A549 (cell line): ENCODE measurements at regions not wholly inside any gene's neighbourhood (a gene's known extent, or its start where the extent isn't known, plus 50 kb on each side); places are given as distances from the start of the nearest gene placed in this dataset.

Source experiments
- ATAC-seq, 2 experiments: fragments of 200-7000 bp in 1 of 2; fragments of >200 bp in 1 of 2; cut with Nextera tagmentation in 1 of 2; cut with Tn5 transposase in 1 of 2; 3 replicates each; pipeline versions ENCODE4 v1.8.0 to v1.9.1; 2018 to 2020; ENCODE audit warnings: mild to moderate bottlenecking in 1 of 2, moderate library complexity in 1 of 2
- CTCF ChIA-PET: fragments of 300-600 bp; sonication (Branson Sonifier 250); formaldehyde crosslinking; extraction: SDS; loops from one replicate; lab custom pipeline; 2021; ENCODE audit warnings: antibody characterized with exemption, inconsistent platforms; lab: Yijun Ruan, JAX
- POLR2A ChIA-PET: fragments of 350-600 bp; formaldehyde crosslinking; extraction: SDS; loops from one replicate; lab custom pipeline; 2021; ENCODE audit warnings: antibody characterized with exemption, inconsistent platforms; lab: Yijun Ruan, JAX
- DNase-seq, 2 experiments: peaks; one replicate each; pipeline versions ENCODE4 v3.0.0 to v3.0.0-alpha.2; 2011 to 2016; ENCODE audit warnings: low read depth in 1 of 2, low spot score in 1 of 2
- FAIRE-seq: peaks from 2 replicates; lab custom pipeline; 2011; peaks lifted over from hg19 to GRCh38; lab: Jason Lieb, UNC
- H3K27ac ChIP-seq, 2 experiments: fragments of >200 bp; sonication (Bioruptor Twin); formaldehyde crosslinking; 3 replicates each; pipeline ENCODE4 v1.5.1; 2016 to 2017
- H3K4me1 ChIP-seq: fragments of >200 bp; sonication (Bioruptor Twin); formaldehyde crosslinking; 3 replicates; pipeline ENCODE4 v1.6.1; 2016
- H3K4me2 ChIP-seq: fragments of >200 bp; sonication (Bioruptor Twin); formaldehyde crosslinking; 3 replicates; pipeline ENCODE4 v1.6.1; 2016
- H3K4me3 ChIP-seq: fragments of >200 bp; sonication (Bioruptor Twin); formaldehyde crosslinking; 3 replicates; pipeline ENCODE4 v1.5.1; 2016
- H3K9me3 ChIP-seq: fragments of >200 bp; sonication (Bioruptor Twin); formaldehyde crosslinking; 3 replicates; pipeline ENCODE4 v1.6.1; 2016
- BHLHE40 ChIP-seq: IDR thresholded peaks from 2 replicates; pipeline ENCODE4 v1.6.1; 2012; ENCODE audit warnings: low read depth, low read length, inconsistent platforms
- CBX2 ChIP-seq: fragments of 200-600 bp; sonication (generic); IDR thresholded peaks from 2 replicates; pipeline ENCODE4 v1.6.1; 2016; ENCODE audit warnings: low read depth, mild to moderate bottlenecking, borderline replicate concordance
- CEBPB ChIP-seq, 2 experiments: fragments of >200 bp in 1 of 2; sonication (Bioruptor Twin) in 1 of 2; formaldehyde crosslinking in 1 of 2; IDR thresholded peaks; 2 replicates each; pipeline ENCODE4 v1.6.1; 2012 to 2016
- CHD2 ChIP-seq: fragments of 150-350 bp; IDR thresholded peaks from 2 replicates; pipeline ENCODE4 v1.6.1; 2014; ENCODE audit warnings: low read length; ENCODE audit not compliant: partially characterized antibody
- EHF ChIP-seq: fragments of 250-450 bp; sonication (Bioruptor Pico); IDR thresholded peaks from 2 replicates; pipeline ENCODE4 v1.5.0; 2020; ENCODE audit warnings: mild to moderate bottlenecking
- EHMT2 ChIP-seq: fragments of 200-600 bp; sonication (generic); IDR thresholded peaks from 2 replicates; pipeline ENCODE4 v1.6.1; 2016; ENCODE audit warnings: antibody characterized with exemption, low read depth, mild to moderate bottlenecking, moderate library complexity
- FOSL2 ChIP-seq, 2 experiments: fragments of 450-650 bp in 1 of 2; fragments of >200 bp in 1 of 2; sonication (Bioruptor Twin) in 1 of 2; formaldehyde crosslinking; IDR thresholded peaks; 2 replicates each; pipeline versions ENCODE4 v1.5.0 to v1.6.1; 2016 to 2020; ENCODE audit warnings: mild to moderate bottlenecking in 1 of 2, moderate library complexity in 1 of 2
- GATA3 ChIP-seq: IDR thresholded peaks from 2 replicates; pipeline ENCODE4 v1.6.1; 2012; ENCODE audit warnings: borderline replicate concordance
- HEYL ChIP-seq: fragments of 250-450 bp; sonication (Bioruptor Pico); IDR thresholded peaks from 2 replicates; pipeline ENCODE4 v1.8.0; 2021; ENCODE audit warnings: mild to moderate bottlenecking, moderate library complexity
- HOXA7 ChIP-seq: fragments of 250-450 bp; sonication (Bioruptor Pico); IDR thresholded peaks from 2 replicates; pipeline ENCODE4 v1.5.0; 2020; ENCODE audit warnings: mild to moderate bottlenecking, moderate library complexity
- HOXB13 ChIP-seq: fragments of 250-450 bp; sonication (Bioruptor Pico); IDR thresholded peaks from 2 replicates; pipeline ENCODE4 v1.5.0; 2020; ENCODE audit warnings: low read depth, mild to moderate bottlenecking, moderate library complexity
- HOXB5 ChIP-seq: fragments of 250-450 bp; sonication (Bioruptor Pico); IDR thresholded peaks from 2 replicates; pipeline ENCODE4 v1.5.0; 2020; ENCODE audit warnings: mild to moderate bottlenecking, moderate library complexity
- JUN ChIP-seq, 2 experiments: fragments of >200 bp; sonication (Bioruptor Twin); formaldehyde crosslinking; IDR thresholded peaks; 2 replicates in 1 of 2; 3 replicates in 1 of 2; pipeline ENCODE4 v1.6.1; 2016 to 2017
- KDM1A ChIP-seq: fragments of 200-600 bp; sonication (generic); IDR thresholded peaks from 2 replicates; pipeline ENCODE4 v1.6.1; 2016; ENCODE audit warnings: low read depth, mild to moderate bottlenecking
- KDM5A ChIP-seq: fragments of 200-600 bp; sonication (generic); IDR thresholded peaks from 2 replicates; pipeline ENCODE4 v1.6.1; 2016; ENCODE audit warnings: antibody characterized with exemption, mild to moderate bottlenecking
- MAFK ChIP-seq: fragments of 450-650 bp; IDR thresholded peaks from 2 replicates; pipeline ENCODE4 v1.6.1; 2014; ENCODE audit not compliant: partially characterized antibody
- MAZ ChIP-seq: fragments of 150-350 bp; IDR thresholded peaks from 2 replicates; pipeline ENCODE4 v1.6.1; 2014; ENCODE audit warnings: antibody characterized with exemption, low read depth, low read length, borderline replicate concordance
- MYC ChIP-seq: IDR thresholded peaks from 2 replicates; pipeline ENCODE4 v1.6.1; 2012; ENCODE audit warnings: mild to moderate bottlenecking, inconsistent platforms, low read length, improper control_type of control experiment, borderline replicate concordance
- NR3C1 ChIP-seq: fragments of >200 bp; sonication (Bioruptor Twin); formaldehyde crosslinking; IDR thresholded peaks from 3 replicates; pipeline ENCODE4 v1.6.1; 2017
- POLR2A ChIP-seq: IDR thresholded peaks from 2 replicates; pipeline ENCODE4 v1.6.1; 2012; ENCODE audit warnings: mild to moderate bottlenecking, low read length
- POLR2AphosphoS2 ChIP-seq: conservative IDR thresholded peaks from 2 replicates; pipeline ENCODE4 v1.6.1; 2012; ENCODE audit warnings: low read length, improper control_type of control experiment, inconsistent platforms
- SMC3 ChIP-seq: fragments of >200 bp; sonication (Bioruptor Twin); formaldehyde crosslinking; IDR thresholded peaks from 3 replicates; pipeline ENCODE4 v1.6.1; 2018; ENCODE audit warnings: inconsistent platforms
- TP53 ChIP-seq: fragments of 250-450 bp; sonication (Bioruptor Pico); IDR thresholded peaks from 2 replicates; pipeline ENCODE4 v1.5.0; 2021; ENCODE audit warnings: mild to moderate bottlenecking, moderate library complexity
- ZC3H11A ChIP-seq: fragments of 450-650 bp; IDR thresholded peaks from 2 replicates; pipeline ENCODE4 v1.6.1; 2014; ENCODE audit warnings: antibody characterized with exemption, mild to moderate bottlenecking
- WGBS: methylation state at CpG from one replicate; pipeline ENCODE4 v1.1.6; 2017; ENCODE audit errors: missing lambda C conversion rate; 5-methylcytosine and 5-hydroxymethylcytosine counted together
- TF ChIP-seq, protein P1 (sequence below): IDR thresholded peaks from 2 replicates; pipeline ENCODE4 v1.6.1; 2012; ENCODE audit warnings: low read depth, borderline replicate concordance
- TF ChIP-seq, protein P2 (sequence below): fragments of 450-650 bp; IDR thresholded peaks from 2 replicates; pipeline ENCODE4 v1.6.1; 2014; ENCODE audit warnings: antibody characterized with exemption
- TF ChIP-seq, protein P3 (sequence below): fragments of >200 bp; sonication (Bioruptor Twin); formaldehyde crosslinking; IDR thresholded peaks from 2 replicates; pipeline ENCODE4 v1.6.1; 2016
- TF ChIP-seq, protein P4 (sequence below): fragments of 250-450 bp; sonication (Bioruptor Pico); IDR thresholded peaks from 2 replicates; pipeline ENCODE4 v1.5.0; 2021; ENCODE audit warnings: mild to moderate bottlenecking, moderate library complexity, borderline replicate concordance

DNA sequence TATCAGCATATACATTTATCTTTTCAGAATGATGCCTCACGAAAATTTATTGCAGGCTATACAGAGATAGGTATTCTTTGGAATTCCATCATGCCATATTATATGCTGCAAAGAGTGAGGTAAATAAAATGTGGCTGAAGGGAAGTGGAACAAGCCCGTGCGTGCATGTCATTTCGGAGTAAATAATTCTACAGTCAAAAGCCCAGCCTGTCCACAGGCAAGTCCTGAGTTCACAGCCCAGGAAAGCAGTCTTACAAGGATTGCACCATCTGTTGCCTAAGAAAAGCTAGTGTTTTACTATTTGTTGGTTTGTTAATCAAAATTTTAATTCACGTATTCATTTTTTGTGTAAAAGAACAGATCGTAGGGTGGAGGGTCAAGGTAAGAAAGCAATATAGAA is 292.4 kb upstream of the AKR1E2 start:
- no peak overlapping the region for H3K4me3 ChIP-seq
- ChIA-PET POLR2A (no interaction called here), CTCF (no interaction called here)
- ATAC-seq = no peak
- TF ChIP-seq NR3C1 (no peak), MYC (no peak), POLR2AphosphoS2 (no peak), POLR2A (no peak)
- TF ChIP-seq, all 56 proteins: peak for 0
- Histone ChIP-seq H3K27ac (no peak overlapping the region), H3K4me1 (peaks cover 6% of the 10 kb centered on the region; the same call in 1 of the 3 replicates), H3K9me3 (no peaks in the 10 kb centered on the region), H3K4me2 (no peak overlapping the region)
- whole genome bisulfite sequencing = 83% methylated on average over 6 of the region's 6 CpGs
- FAIRE-seq = no peak
- no peak for DNase-seq

DNA sequence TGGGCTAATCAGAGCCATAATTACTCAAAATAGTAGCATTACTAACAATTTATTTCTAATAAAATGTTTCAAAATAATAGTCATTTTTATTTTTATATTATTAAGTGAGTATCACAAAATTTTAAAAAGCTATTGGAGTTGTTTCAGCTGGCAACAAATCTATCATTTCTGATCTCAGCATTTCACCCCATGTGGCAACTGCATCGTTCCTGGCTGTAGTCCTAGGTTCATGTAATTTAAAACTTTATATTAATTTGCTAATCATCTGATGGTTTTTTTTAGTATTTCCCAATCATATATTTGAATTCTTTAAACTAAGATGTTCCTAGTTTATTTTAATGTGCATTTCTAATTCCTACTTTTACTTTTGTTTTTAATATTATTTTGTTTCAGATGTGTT is 293.0 kb upstream of the AKR1E2 start:
- CTCF ChIA-PET = interaction anchor here (0.7 kb wide), 1 partner anchor 24 kb away, joined by 3 read pairs; no protein-coding TSS in a partner anchor

DNA sequence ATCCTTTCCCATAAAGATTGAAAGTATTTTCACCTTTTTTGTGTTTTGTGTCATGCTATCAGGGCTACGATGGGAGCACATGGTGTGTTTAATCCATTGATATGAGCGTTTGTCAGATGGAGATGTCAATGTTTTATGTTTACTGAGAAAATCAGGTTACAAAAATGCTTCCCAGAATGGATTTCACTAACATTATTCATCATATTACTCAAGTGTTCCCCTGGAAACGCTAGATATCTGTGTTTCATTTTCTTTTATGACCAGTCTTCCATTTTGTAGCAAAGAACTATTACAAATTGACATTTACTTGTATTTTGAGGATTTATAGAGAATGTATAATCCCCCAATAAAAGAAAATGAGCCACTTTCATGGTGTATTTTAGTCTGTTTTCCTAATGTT is 293.5 kb upstream of the AKR1E2 start:
- 32% methylated on average over 3 of the region's 3 CpGs for WGBS
- CTCF ChIA-PET = interaction anchor here (0.7 kb wide), 1 partner anchor 23 kb away, joined by 3 read pairs; no protein-coding TSS in a partner anchor
- TF ChIP-seq CEBPB (IDR thresholded peaks at IDR 0.05) = no peak
- TF ChIP-seq, protein P1, sequence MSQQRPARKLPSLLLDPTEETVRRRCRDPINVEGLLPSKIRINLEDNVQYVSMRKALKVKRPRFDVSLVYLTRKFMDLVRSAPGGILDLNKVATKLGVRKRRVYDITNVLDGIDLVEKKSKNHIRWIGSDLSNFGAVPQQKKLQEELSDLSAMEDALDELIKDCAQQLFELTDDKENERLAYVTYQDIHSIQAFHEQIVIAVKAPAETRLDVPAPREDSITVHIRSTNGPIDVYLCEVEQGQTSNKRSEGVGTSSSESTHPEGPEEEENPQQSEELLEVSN = no peak
- no peak for TF ChIP-seq HOXA7 (CRISPR knock-in tag)
- TF ChIP-seq SMC3 = no peak
- no peak for TF ChIP-seq EHF (CRISPR knock-in tag)
- TF ChIP-seq JUN (IDR thresholded peaks at IDR 0.05) = no peak
- TF ChIP-seq, protein P2, sequence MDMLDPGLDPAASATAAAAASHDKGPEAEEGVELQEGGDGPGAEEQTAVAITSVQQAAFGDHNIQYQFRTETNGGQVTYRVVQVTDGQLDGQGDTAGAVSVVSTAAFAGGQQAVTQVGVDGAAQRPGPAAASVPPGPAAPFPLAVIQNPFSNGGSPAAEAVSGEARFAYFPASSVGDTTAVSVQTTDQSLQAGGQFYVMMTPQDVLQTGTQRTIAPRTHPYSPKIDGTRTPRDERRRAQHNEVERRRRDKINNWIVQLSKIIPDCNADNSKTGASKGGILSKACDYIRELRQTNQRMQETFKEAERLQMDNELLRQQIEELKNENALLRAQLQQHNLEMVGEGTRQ = no peak
- TF ChIP-seq HOXB13 (CRISPR knock-in tag) = no peak
- no peak for TF ChIP-seq MAZ
- no peak for TF ChIP-seq TP53 (CRISPR knock-in tag)
- TF ChIP-seq, all 56 proteins: peak for 0
- POLR2A ChIA-PET = no interaction called here
- FAIRE-seq (no peak), ATAC-seq (no peak), DNase-seq (no peak)
- Histone ChIP-seq H3K4me3 (no peak overlapping the region), H3K27ac (0 out of 6 replicates have a peak overlapping the region, but pooled peaks of 1 of the 2 experiments have one; percentile 1), H3K4me1 (peaks cover 6% of the 10 kb centered on the region; the same call in 1 of the 3 replicates), H3K4me2 (peak overlapping the region; percentile 3; the same call in 1 of the 3 replicates), H3K9me3 (no peaks in the 10 kb centered on the region)

More for the DNA sequence above, 293.0 kb upstream of the AKR1E2 start:
- FAIRE-seq = no peak
- ATAC-seq = no peak
- H3K4me2 ChIP-seq = peak overlapping the region; percentile 3; the same call in 1 of the 3 replicates
- no peaks in the 10 kb centered on the region for H3K9me3 ChIP-seq
- peaks cover 6% of the 10 kb centered on the region; the same call in 1 of the 3 replicates for H3K4me1 ChIP-seq
- 81% methylated on average over 1 of the region's 1 CpG for WGBS
- no peak overlapping the region for H3K27ac ChIP-seq
- no peak overlapping the region for H3K4me3 ChIP-seq
- POLR2A ChIA-PET = no interaction called here
- TF ChIP-seq EHF (CRISPR knock-in tag) (no peak), HEYL (CRISPR knock-in tag) (no peak), HOXB13 (CRISPR knock-in tag) (no peak), GATA3 (no peak), EHMT2 (no peak), ZC3H11A (no peak), POLR2A (no peak), KDM1A (no peak), JUN (IDR thresholded peaks at IDR 0.05) (no peak), HOXB5 (no peak), CHD2 (no peak), MAFK (no peak), BHLHE40 (no peak), KDM5A (no peak), CBX2 (no peak), FOSL2 (IDR thresholded peaks at IDR 0.05) (no peak), FOSL2 (CRISPR knock-in tag; IDR thresholded peaks at IDR 0.05) (no peak)
- TF ChIP-seq, protein P3, sequence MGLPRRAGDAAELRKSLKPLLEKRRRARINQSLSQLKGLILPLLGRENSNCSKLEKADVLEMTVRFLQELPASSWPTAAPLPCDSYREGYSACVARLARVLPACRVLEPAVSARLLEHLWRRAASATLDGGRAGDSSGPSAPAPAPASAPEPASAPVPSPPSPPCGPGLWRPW = no peak
- TF ChIP-seq, protein P4, sequence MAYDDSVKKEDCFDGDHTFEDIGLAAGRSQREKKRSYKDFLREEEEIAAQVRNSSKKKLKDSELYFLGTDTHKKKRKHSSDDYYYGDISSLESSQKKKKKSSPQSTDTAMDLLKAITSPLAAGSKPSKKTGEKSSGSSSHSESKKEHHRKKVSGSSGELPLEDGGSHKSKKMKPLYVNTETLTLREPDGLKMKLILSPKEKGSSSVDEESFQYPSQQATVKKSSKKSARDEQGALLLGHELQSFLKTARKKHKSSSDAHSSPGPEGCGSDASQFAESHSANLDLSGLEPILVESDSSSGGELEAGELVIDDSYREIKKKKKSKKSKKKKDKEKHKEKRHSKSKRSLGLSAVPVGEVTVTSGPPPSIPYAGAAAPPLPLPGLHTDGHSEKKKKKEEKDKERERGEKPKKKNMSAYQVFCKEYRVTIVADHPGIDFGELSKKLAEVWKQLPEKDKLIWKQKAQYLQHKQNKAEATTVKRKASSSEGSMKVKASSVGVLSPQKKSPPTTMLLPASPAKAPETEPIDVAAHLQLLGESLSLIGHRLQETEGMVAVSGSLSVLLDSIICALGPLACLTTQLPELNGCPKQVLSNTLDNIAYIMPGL (CRISPR knock-in tag) = no peak
- TF ChIP-seq, protein P1 = no peak
- TF ChIP-seq, all 56 proteins: peak for 0
- DNase-seq = no peak
